DMS153 treated with DMSO at 0.1 percent for 48 hours (cell line): ENCODE measurements at regions not wholly inside any gene's neighbourhood (a gene's known extent, or its start where the extent isn't known, plus 50 kb on each side); places are given as distances from the start of the nearest gene placed in this dataset.
"Not testable (repeated sequence)": the region's sequence is repeated elsewhere in the genome, so short reads cannot be mapped to it uniquely, and the experiment has no call there.

Experiments
- DNase-seq: peaks from one replicate; lab custom pipeline; 2025; ENCODE audit not compliant: unreplicated experiment; lab: John Stamatoyannopoulos, UW

- DNase-seq = peak; percentile 83
Measured at GRCh38 chr3:75434913-75435793, 229.0 kb upstream of the FRG2C start.

GRCh38 chr3:75435794-75436400 is 228.2 kb upstream of the FRG2C start:
- not testable (repeated sequence) for DNase-seq

- DNase-seq = not testable (repeated sequence)
Measured at GRCh38 chr3:75440986-75441385, 223.1 kb upstream of the FRG2C start.

GRCh38 chr3:75444634-75445033 is 219.5 kb upstream of the FRG2C start:
- not testable (repeated sequence) for DNase-seq

GRCh38 chr3:75445234-75445633 is 218.9 kb upstream of the FRG2C start:
- not testable (repeated sequence) for DNase-seq

GRCh38 chr3:75446948-75447347 is 217.2 kb upstream of the FRG2C start:
- not testable (repeated sequence) for DNase-seq

GRCh38 chr3:75453328-75453727 is 210.8 kb upstream of the FRG2C start:
- DNase-seq = peak; percentile 68

- not testable (repeated sequence) for DNase-seq
Measured at GRCh38 chr3:75453839-75454238, 210.3 kb upstream of the FRG2C start.

GRCh38 chr3:75474530-75474929 is 189.6 kb upstream of the FRG2C start:
- not testable (repeated sequence) for DNase-seq

GRCh38 chr3:75496600-75496999 is 167.5 kb upstream of the FRG2C start:
- not testable (repeated sequence) for DNase-seq

- DNase-seq = not testable (repeated sequence)
Measured at GRCh38 chr3:75500357-75500756, 163.8 kb upstream of the FRG2C start.

GRCh38 chr3:75502171-75502570 is 162.0 kb upstream of the FRG2C start:
- DNase-seq = not testable (repeated sequence)

GRCh38 chr3:75502769-75503756 is 161.1 kb upstream of the FRG2C start:
- DNase-seq = peak; percentile 3

- DNase-seq = no peak
Measured at GRCh38 chr3:75506603-75507002, 157.5 kb upstream of the FRG2C start.

GRCh38 chr3:75507956-75508355 is 156.2 kb upstream of the FRG2C start:
- not testable (repeated sequence) for DNase-seq

- not testable (repeated sequence) for DNase-seq
Measured at GRCh38 chr3:75527657-75528056, 136.5 kb upstream of the FRG2C start.

- peak; percentile 1 for DNase-seq
Measured at GRCh38 chr3:75552095-75552494, 112.0 kb upstream of the FRG2C start.

GRCh38 chr3:75564427-75564826 is 99.7 kb upstream of the FRG2C start:
- not testable (repeated sequence) for DNase-seq

GRCh38 chr3:75572303-75572702 is 91.8 kb upstream of the FRG2C start:
- DNase-seq = not testable (repeated sequence)

- not testable (repeated sequence) for DNase-seq
Measured at GRCh38 chr3:75579091-75579490, 85.0 kb upstream of the FRG2C start.

GRCh38 chr3:75579536-75579935 is 84.6 kb upstream of the FRG2C start:
- not testable (repeated sequence) for DNase-seq
